ENCODE measurements at regions not wholly inside any gene's neighbourhood (a gene's known extent, or its start where the extent isn't known, plus 50 kb on each side); places are given as distances from the start of the nearest gene placed in this dataset.

DNA sequence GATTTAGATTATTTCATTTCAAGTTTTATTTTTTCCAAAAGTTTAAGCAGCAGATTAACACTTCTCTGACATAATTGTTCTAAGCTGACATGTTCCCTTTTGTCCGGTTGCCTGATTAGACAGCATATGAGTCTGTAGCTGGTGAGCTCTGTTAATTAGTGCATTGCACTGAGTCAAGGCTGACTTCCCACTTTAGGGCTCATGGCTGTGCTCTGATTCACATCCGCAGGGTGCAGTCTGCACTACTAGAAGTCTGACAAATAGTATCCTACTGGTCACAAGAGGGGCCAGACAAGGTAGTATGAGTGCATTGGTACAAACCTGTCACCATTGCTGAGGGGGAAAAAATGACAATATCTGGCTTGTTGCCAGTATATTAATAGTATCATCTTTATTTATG is 443.9 kb upstream of the ZNF804A start:
- intact Hi-C loops (cut with micrococcal nuclease): no loop called here
- ChIA-PET POLR2A (no interaction called here), CTCF (no interaction called here), RAD21 (ENCODE audit: low non-redundant PET in 1 of 2, low total read pairs in 2 of 2, uncharacterized antibody in 2 of 2, unreplicated experiment in 2 of 2) (no interaction called here)
- H3K4me1 ChIP-seq (ENCODE audit: control insufficient read depth in 1 of 2, insufficient read depth in 2 of 2, low read length in 2 of 2): no peaks in the 10 kb centered on the region
- H2AFZ ChIP-seq (ENCODE audit: low read depth, low read length, poor library complexity, severe bottlenecking): no peak overlapping the region
- no peak overlapping the region for H3K9ac ChIP-seq (ENCODE audit: low read length)
- H3K27me3 ChIP-seq (ENCODE audit: insufficient read depth, low read length): no peaks in the 10 kb centered on the region
- BruUV-seq (replicated peaks): no TSS peak
- no peak overlapping the region for H3K27ac ChIP-seq (ENCODE audit: low read depth, low read length)
- no peak for ATAC-seq
- no peaks in the 10 kb centered on the region for H3K79me2 ChIP-seq (ENCODE audit: insufficient read depth, low read length)
- H3K9me2 ChIP-seq (ENCODE audit: insufficient read depth): no peaks in the 10 kb centered on the region
- H3K4me2 ChIP-seq (ENCODE audit: low read length): no peak overlapping the region
- no peak overlapping the region for H3K4me3 ChIP-seq (replicated peaks in 1 of 2; ENCODE audit: low read depth in 1 of 2, low read length in 2 of 2)
- TF ChIP-seq RAD21 (IDR thresholded peaks at IDR 0.05; ENCODE audit: low read depth) (no peak), ELF1 (IDR thresholded peaks at IDR 0.05; ENCODE audit: borderline replicate concordance, low read depth) (no peak), EZH2 (IDR thresholded peaks at IDR 0.05) (no peak), ZFX (IDR thresholded peaks at IDR 0.05) (no peak), ZNF274 (IDR thresholded peaks at IDR 0.05; ENCODE audit: low read depth, low read length) (no peak), FOSL1 (IDR thresholded peaks at IDR 0.05; ENCODE audit: low read depth) (no peak), CBX3 (IDR thresholded peaks at IDR 0.05; ENCODE audit: low read depth) (no peak), SRF (IDR thresholded peaks at IDR 0.05; ENCODE audit: low read depth) (no peak), SP1 (IDR thresholded peaks at IDR 0.05; ENCODE audit: low read depth) (no peak), SIN3A (IDR thresholded peaks at IDR 0.05; ENCODE audit: low read depth) (no peak)
- TF ChIP-seq, protein P1, sequence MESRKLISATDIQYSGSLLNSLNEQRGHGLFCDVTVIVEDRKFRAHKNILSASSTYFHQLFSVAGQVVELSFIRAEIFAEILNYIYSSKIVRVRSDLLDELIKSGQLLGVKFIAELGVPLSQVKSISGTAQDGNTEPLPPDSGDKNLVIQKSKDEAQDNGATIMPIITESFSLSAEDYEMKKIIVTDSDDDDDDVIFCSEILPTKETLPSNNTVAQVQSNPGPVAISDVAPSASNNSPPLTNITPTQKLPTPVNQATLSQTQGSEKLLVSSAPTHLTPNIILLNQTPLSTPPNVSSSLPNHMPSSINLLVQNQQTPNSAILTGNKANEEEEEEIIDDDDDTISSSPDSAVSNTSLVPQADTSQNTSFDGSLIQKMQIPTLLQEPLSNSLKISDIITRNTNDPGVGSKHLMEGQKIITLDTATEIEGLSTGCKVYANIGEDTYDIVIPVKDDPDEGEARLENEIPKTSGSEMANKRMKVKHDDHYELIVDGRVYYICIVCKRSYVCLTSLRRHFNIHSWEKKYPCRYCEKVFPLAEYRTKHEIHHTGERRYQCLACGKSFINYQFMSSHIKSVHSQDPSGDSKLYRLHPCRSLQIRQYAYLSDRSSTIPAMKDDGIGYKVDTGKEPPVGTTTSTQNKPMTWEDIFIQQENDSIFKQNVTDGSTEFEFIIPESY (IDR thresholded peaks at IDR 0.05; ENCODE audit: extremely low read depth, insufficient replicate concordance, low read length): no peak
- TF ChIP-seq, protein P2, sequence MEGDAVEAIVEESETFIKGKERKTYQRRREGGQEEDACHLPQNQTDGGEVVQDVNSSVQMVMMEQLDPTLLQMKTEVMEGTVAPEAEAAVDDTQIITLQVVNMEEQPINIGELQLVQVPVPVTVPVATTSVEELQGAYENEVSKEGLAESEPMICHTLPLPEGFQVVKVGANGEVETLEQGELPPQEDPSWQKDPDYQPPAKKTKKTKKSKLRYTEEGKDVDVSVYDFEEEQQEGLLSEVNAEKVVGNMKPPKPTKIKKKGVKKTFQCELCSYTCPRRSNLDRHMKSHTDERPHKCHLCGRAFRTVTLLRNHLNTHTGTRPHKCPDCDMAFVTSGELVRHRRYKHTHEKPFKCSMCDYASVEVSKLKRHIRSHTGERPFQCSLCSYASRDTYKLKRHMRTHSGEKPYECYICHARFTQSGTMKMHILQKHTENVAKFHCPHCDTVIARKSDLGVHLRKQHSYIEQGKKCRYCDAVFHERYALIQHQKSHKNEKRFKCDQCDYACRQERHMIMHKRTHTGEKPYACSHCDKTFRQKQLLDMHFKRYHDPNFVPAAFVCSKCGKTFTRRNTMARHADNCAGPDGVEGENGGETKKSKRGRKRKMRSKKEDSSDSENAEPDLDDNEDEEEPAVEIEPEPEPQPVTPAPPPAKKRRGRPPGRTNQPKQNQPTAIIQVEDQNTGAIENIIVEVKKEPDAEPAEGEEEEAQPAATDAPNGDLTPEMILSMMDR (IDR thresholded peaks at IDR 0.05 in 2 of 3, conservative IDR thresholded peaks at IDR 0.05 in 1 of 3; ENCODE audit: borderline replicate concordance in 1 of 3, insufficient read depth in 1 of 3, low read depth in 2 of 3, low read length in 2 of 3): no peak
- TF ChIP-seq, protein P3, sequence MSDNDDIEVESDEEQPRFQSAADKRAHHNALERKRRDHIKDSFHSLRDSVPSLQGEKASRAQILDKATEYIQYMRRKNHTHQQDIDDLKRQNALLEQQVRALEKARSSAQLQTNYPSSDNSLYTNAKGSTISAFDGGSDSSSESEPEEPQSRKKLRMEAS (IDR thresholded peaks at IDR 0.05): no peak
- no peaks in the 10 kb centered on the region for H3K36me3 ChIP-seq (ENCODE audit: control insufficient read depth in 1 of 2, insufficient read depth in 2 of 2, low read length in 2 of 2)
- no peaks in the 10 kb centered on the region for H3K9me3 ChIP-seq (ENCODE audit: control insufficient read depth in 1 of 2, insufficient read depth in 1 of 2, low read depth in 1 of 2, low read length in 2 of 2)
- H4K20me1 ChIP-seq (ENCODE audit: insufficient read depth): no peaks in the 10 kb centered on the region
- no peak for DNase-seq (ENCODE audit: low read depth, low spot score)
